ENCODE measurements at regions not wholly inside any gene's neighbourhood (a gene's known extent, or its start where the extent isn't known, plus 50 kb on each side); places are given as distances from the start of the nearest gene placed in this dataset.

DNA sequence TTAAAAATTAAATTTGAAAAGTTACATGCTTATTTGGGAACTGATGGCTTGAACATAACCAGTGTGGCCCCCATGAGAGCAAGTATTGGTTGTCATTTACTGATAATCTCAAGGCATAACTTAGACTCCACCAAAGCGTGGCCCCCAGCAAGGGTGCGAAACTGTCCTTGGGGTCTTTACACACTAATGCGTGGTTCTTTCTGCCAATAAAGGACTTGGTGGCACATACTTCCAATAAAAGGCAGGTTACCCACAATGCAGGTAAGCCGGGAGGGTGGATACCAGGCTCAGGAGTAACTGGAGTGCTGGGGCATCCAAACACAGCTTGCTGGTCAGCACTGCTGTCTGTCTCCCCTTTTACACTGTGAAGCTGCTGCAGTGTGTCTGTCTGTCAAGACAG is 278.2 kb upstream of the NCKAP5 start:
- TF ChIP-seq, protein P1, sequence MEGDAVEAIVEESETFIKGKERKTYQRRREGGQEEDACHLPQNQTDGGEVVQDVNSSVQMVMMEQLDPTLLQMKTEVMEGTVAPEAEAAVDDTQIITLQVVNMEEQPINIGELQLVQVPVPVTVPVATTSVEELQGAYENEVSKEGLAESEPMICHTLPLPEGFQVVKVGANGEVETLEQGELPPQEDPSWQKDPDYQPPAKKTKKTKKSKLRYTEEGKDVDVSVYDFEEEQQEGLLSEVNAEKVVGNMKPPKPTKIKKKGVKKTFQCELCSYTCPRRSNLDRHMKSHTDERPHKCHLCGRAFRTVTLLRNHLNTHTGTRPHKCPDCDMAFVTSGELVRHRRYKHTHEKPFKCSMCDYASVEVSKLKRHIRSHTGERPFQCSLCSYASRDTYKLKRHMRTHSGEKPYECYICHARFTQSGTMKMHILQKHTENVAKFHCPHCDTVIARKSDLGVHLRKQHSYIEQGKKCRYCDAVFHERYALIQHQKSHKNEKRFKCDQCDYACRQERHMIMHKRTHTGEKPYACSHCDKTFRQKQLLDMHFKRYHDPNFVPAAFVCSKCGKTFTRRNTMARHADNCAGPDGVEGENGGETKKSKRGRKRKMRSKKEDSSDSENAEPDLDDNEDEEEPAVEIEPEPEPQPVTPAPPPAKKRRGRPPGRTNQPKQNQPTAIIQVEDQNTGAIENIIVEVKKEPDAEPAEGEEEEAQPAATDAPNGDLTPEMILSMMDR (IDR thresholded peaks at IDR 0.05; ENCODE audit: low read depth, low read length, missing control alignments) = no peak
- no peak for DNase-seq (ENCODE audit: low read depth)
- H3K4me3 ChIP-seq (ENCODE audit: low read depth, low read length) = no peak overlapping the region

DNA sequence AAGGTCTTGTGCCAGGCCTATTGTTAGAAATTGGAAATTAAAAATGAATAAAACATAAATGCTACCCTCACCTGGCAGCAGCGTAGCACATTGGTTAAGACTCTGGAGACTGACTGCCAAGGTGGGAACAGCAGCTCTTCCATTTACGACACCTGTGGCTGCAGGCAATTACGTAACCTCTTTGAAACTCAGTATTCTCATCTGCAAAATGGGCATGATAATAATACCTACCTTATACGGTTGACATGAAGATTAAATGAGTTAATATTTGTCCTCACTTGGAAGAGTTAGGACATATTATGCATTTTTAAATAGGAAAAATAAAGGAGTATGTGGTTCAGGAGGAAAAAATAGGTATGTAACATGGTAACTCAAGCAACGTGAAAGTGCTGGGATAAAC is 279.3 kb upstream of the NCKAP5 start:
- no peak for DNase-seq (ENCODE audit: low read depth)
- H3K4me3 ChIP-seq (ENCODE audit: low read depth, low read length) = no peak overlapping the region
- TF ChIP-seq, protein P1 (IDR thresholded peaks at IDR 0.05; ENCODE audit: low read depth, low read length, missing control alignments) = no peak

GRCh38 chr2:133848111-133848649 is 279.9 kb upstream of the NCKAP5 start:
- TF ChIP-seq, protein P1 (IDR thresholded peaks at IDR 0.05; ENCODE audit: low read depth, low read length, missing control alignments) = no peak
- H3K4me3 ChIP-seq (ENCODE audit: low read depth, low read length) = no peak overlapping the region
- no peak for DNase-seq (ENCODE audit: low read depth)

DNA sequence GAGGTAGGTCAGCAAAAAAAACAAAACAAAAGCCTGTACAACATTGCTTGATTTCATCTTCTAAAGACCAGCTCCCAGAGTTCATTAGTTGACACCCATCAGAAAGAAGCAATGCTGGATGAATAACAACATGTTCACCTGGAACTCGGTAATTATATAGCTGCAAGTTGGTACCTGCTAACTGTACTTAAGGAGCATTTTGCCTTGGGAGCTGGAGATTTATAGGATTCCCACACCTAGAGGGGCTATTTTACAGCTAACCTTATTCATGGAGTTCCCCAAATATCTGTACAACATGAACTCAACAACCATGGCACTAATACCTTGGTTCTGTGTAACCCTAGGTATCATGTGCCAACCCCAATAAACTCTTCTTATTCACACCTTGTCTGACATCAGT is 281.1 kb upstream of the NCKAP5 start:
- no peak for DNase-seq (ENCODE audit: low read depth)
- no peak overlapping the region for H3K4me3 ChIP-seq (ENCODE audit: low read depth, low read length)
- TF ChIP-seq, protein P1 (IDR thresholded peaks at IDR 0.05; ENCODE audit: low read depth, low read length, missing control alignments) = no peak

GRCh38 chr2:133854603-133855200 is 286.4 kb upstream of the NCKAP5 start:
- H3K4me3 ChIP-seq (ENCODE audit: low read depth, low read length) = no peak overlapping the region
- TF ChIP-seq, protein P1 (IDR thresholded peaks at IDR 0.05; ENCODE audit: low read depth, low read length, missing control alignments) = no peak
- no peak for DNase-seq (ENCODE audit: low read depth)

DNA sequence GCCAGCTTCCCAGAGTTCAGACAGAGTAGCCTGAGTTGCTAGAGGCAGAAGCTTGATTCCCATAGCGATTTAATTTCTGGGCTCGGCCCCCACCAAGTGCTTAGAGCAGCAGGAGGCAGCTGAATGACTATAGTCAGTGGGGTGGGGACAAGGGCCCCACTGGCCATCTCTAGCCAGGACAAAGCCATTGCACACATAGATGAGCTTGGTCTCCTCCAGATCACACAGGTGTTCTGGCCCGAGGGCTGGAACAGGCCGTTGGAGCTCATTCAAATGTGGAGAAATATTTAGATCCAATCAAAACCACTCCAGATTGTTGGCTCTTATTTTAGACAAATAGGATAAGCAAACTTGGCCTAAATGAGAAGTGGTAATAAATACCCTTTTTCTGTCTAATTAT is 287.3 kb upstream of the NCKAP5 start:
- TF ChIP-seq, protein P1 (IDR thresholded peaks at IDR 0.05; ENCODE audit: low read depth, low read length, missing control alignments) = no peak
- no peak for DNase-seq (ENCODE audit: low read depth)
- no peak overlapping the region for H3K4me3 ChIP-seq (ENCODE audit: low read depth, low read length)

DNA sequence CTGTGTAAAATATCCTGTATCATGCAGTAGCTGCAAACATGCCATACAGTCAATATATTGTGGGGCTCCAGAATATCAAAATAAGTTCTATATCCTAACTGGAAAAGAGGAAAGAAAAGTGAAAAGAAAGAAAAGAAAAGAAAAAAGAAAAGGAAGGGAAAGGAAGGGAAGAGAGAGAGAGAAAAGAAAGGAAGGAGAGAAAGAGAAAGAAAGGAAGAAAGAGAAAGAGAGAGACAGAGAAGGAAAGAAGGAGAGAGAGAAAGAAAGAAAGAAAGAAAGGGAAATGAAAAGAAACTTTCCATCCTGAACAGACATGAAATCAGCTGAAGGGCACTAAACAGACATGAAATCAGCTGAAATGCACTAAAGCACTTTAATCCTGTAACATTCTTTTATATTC is 288.4 kb upstream of the NCKAP5 start:
- DNase-seq (ENCODE audit: low read depth) = no peak
- no peak overlapping the region for H3K4me3 ChIP-seq (ENCODE audit: low read depth, low read length)
- TF ChIP-seq, protein P1 (IDR thresholded peaks at IDR 0.05; ENCODE audit: low read depth, low read length, missing control alignments) = no peak

Data from GM12864 (cell line).